ENCODE measurements at regions not wholly inside any gene's neighbourhood (a gene's known extent, or its start where the extent isn't known, plus 50 kb on each side); places are given as distances from the start of the nearest gene placed in this dataset.

DNA sequence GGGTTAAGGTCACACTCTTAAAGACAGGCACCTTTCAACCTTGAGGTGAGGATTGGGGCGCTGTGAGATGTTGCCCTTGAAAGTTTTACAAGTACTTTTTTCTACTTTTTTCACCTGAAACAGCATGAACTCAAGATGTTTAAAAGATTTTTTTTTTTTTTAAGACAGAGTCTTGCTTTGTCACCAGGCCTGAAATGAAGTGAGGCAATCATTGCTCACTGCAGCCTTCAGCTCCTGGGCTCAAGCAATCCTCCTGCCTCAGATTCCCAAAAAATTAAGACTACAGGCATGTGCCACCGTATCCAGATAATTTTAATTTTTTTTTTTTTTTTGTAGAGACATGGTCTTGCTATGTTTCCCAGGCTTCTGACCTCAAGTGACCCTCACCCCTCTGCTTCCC is 243.9 kb downstream of the DIO2 start:
- TF ChIP-seq MYBL2 (IDR thresholded peaks at IDR 0.05; ENCODE audit: low read depth): no peak
- TF ChIP-seq MYBL2 (CRISPR knock-in tag; IDR thresholded peaks at IDR 0.05; ENCODE audit: borderline replicate concordance): no peak
- TF ChIP-seq, protein P1, sequence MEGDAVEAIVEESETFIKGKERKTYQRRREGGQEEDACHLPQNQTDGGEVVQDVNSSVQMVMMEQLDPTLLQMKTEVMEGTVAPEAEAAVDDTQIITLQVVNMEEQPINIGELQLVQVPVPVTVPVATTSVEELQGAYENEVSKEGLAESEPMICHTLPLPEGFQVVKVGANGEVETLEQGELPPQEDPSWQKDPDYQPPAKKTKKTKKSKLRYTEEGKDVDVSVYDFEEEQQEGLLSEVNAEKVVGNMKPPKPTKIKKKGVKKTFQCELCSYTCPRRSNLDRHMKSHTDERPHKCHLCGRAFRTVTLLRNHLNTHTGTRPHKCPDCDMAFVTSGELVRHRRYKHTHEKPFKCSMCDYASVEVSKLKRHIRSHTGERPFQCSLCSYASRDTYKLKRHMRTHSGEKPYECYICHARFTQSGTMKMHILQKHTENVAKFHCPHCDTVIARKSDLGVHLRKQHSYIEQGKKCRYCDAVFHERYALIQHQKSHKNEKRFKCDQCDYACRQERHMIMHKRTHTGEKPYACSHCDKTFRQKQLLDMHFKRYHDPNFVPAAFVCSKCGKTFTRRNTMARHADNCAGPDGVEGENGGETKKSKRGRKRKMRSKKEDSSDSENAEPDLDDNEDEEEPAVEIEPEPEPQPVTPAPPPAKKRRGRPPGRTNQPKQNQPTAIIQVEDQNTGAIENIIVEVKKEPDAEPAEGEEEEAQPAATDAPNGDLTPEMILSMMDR (IDR thresholded peaks at IDR 0.05 in 2 of 3, conservative IDR thresholded peaks at IDR 0.05 in 1 of 3; ENCODE audit: insufficient read depth in 2 of 3, low read depth in 1 of 3, low read length in 3 of 3): no peak
- TF ChIP-seq RCOR1 (IDR thresholded peaks at IDR 0.05; ENCODE audit: borderline replicate concordance in 1 of 2, low read depth in 2 of 2, low read length in 2 of 2): no peak
- TF ChIP-seq USF2 (CRISPR knock-in tag; IDR thresholded peaks at IDR 0.05): no peak
- no peak for TF ChIP-seq NRF1 (conservative IDR thresholded peaks at IDR 0.05 in 1 of 2, IDR thresholded peaks at IDR 0.05 in 1 of 2)
- no peak for TF ChIP-seq RAD21 (CRISPR knock-in tag; conservative IDR thresholded peaks at IDR 0.05 in 1 of 2, IDR thresholded peaks at IDR 0.05 in 1 of 2)
- TF ChIP-seq POLR2A (conservative IDR thresholded peaks at IDR 0.05): no peak
- TF ChIP-seq, protein P2, sequence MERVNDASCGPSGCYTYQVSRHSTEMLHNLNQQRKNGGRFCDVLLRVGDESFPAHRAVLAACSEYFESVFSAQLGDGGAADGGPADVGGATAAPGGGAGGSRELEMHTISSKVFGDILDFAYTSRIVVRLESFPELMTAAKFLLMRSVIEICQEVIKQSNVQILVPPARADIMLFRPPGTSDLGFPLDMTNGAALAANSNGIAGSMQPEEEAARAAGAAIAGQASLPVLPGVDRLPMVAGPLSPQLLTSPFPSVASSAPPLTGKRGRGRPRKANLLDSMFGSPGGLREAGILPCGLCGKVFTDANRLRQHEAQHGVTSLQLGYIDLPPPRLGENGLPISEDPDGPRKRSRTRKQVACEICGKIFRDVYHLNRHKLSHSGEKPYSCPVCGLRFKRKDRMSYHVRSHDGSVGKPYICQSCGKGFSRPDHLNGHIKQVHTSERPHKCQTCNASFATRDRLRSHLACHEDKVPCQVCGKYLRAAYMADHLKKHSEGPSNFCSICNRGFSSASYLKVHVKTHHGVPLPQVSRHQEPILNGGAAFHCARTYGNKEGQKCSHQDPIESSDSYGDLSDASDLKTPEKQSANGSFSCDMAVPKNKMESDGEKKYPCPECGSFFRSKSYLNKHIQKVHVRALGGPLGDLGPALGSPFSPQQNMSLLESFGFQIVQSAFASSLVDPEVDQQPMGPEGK (CRISPR knock-in tag; IDR thresholded peaks at IDR 0.05; ENCODE audit: borderline replicate concordance): no peak
- TF ChIP-seq JUN (IDR thresholded peaks at IDR 0.05; ENCODE audit: borderline replicate concordance, low read depth, low read length): no peak
- TF ChIP-seq JUN (CRISPR knock-in tag; IDR thresholded peaks at IDR 0.05; ENCODE audit: borderline replicate concordance): no peak
- TF ChIP-seq MAFK (IDR thresholded peaks at IDR 0.05; ENCODE audit: low read length): no peak
- TF ChIP-seq ZNF239 (CRISPR knock-in tag; IDR thresholded peaks at IDR 0.05): no peak
- no peak for TF ChIP-seq TCF7L2 (IDR thresholded peaks at IDR 0.05; ENCODE audit: low read depth, low read length)
- no peak for TF ChIP-seq YY1 (IDR thresholded peaks at IDR 0.05; ENCODE audit: borderline replicate concordance in 1 of 3, control insufficient read depth in 1 of 3, extremely low read depth in 1 of 3, insufficient read depth in 3 of 3, insufficient read length in 1 of 3, insufficient replicate concordance in 2 of 3, low read depth in 1 of 3, low read length in 2 of 3)
